Tibial nerve (tissue), 4 donors: ENCODE measurements at regions not wholly inside any gene's neighbourhood (a gene's known extent, or its start where the extent isn't known, plus 50 kb on each side); places are given as distances from the start of the nearest gene placed in this dataset.

Source experiments
- DNase-seq, 2 donors: peaks; one replicate each; pipeline ENCODE4 v3.0.0-alpha.2; 2019; ENCODE audit warnings: low spot score in 2 of 2
- H3K27ac ChIP-seq, 4 donors: fragments of 200-600 bp; sonication (generic) in 3 of 4; one replicate each; pipeline ENCODE4 v1.5.1; 2017 to 2019; ENCODE audit warnings: mild to moderate bottlenecking in 1 of 4
- H3K27me3 ChIP-seq, 2 donors: fragments of 200-600 bp; sonication (generic) in 1 of 2; one replicate each; pipeline versions ENCODE4 v1.5.1 to v1.6.0; 2017 to 2019
- H3K36me3 ChIP-seq, 3 donors: fragments of 200-600 bp; sonication (generic); one replicate each; pipeline ENCODE4 v1.5.1; 2018 to 2019
- H3K4me1 ChIP-seq, 4 donors: fragments of 200-600 bp; sonication (generic) in 3 of 4; one replicate each; pipeline ENCODE4 v1.5.1; 2017 to 2019
- H3K4me3 ChIP-seq, 4 donors: fragments of 200-600 bp; sonication (generic) in 3 of 4; one replicate each; pipeline ENCODE4 v1.5.1; 2017 to 2019; ENCODE audit warnings: mild to moderate bottlenecking in 1 of 4, moderate library complexity in 1 of 4
- H3K9me3 ChIP-seq, 4 donors: fragments of 200-600 bp; sonication (generic) in 3 of 4; one replicate each; pipeline ENCODE4 v1.5.1; 2017 to 2019
- EP300 ChIP-seq, 2 donors: sonication (generic); formaldehyde crosslinking; IDR thresholded peaks; one replicate each; pipeline ENCODE4 v1.6.1; 2017; ENCODE audit warnings: antibody characterized with exemption in 2 of 2, mild to moderate bottlenecking in 1 of 2
- POLR2A ChIP-seq, 2 donors: fragments of 450-650 bp; IDR thresholded peaks; one replicate each; pipeline ENCODE4 v1.6.1; 2017; ENCODE audit warnings: antibody characterized with exemption in 2 of 2, mild to moderate bottlenecking in 2 of 2, moderate library complexity in 2 of 2
- WGBS, 2 donors: methylation state at CpG; one replicate each; pipeline ENCODE4 v1.1.5; 2018; 5-methylcytosine and 5-hydroxymethylcytosine counted together
- TF ChIP-seq, protein P1 (sequence below), 5 experiments: fragments of 200-600 bp in 3 of 5; fragments of 450-650 bp in 2 of 5; sonication (generic) in 3 of 5; IDR thresholded peaks; one replicate each; pipeline ENCODE4 v1.5.1; 2016 to 2019; ENCODE audit warnings: antibody characterized with exemption in 5 of 5, mild to moderate bottlenecking in 3 of 5, moderate library complexity in 2 of 5

DNA sequence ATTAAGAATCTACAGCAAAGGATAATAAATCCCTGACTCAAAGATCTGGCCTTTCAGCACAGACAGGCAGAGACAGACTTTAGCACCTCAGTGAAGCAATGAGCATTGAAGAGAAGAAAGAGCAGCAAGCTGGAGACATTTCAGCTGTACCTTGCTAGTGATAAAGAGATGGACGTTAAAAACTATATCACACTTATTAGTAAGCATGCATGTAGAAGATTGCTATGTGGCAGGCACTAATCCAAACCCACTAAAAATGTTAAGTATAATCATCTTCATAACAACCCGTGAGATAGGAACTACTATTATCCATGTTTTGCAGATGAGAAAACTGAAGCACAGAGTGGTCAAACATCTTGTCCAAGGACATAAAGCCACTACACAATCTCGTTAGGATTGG is 1538.3 kb upstream of the FLRT2 start:
- DNase-seq: no peak
- no peak overlapping the region for H3K27ac ChIP-seq
- TF ChIP-seq, protein P1, sequence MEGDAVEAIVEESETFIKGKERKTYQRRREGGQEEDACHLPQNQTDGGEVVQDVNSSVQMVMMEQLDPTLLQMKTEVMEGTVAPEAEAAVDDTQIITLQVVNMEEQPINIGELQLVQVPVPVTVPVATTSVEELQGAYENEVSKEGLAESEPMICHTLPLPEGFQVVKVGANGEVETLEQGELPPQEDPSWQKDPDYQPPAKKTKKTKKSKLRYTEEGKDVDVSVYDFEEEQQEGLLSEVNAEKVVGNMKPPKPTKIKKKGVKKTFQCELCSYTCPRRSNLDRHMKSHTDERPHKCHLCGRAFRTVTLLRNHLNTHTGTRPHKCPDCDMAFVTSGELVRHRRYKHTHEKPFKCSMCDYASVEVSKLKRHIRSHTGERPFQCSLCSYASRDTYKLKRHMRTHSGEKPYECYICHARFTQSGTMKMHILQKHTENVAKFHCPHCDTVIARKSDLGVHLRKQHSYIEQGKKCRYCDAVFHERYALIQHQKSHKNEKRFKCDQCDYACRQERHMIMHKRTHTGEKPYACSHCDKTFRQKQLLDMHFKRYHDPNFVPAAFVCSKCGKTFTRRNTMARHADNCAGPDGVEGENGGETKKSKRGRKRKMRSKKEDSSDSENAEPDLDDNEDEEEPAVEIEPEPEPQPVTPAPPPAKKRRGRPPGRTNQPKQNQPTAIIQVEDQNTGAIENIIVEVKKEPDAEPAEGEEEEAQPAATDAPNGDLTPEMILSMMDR (IDR thresholded peaks at IDR 0.05): no peak
- TF ChIP-seq POLR2A (IDR thresholded peaks at IDR 0.05): no peak
- no peak for TF ChIP-seq EP300 (IDR thresholded peaks at IDR 0.05)
- no peaks in the 10 kb centered on the region for H3K27me3 ChIP-seq
- H3K36me3 ChIP-seq: no peaks in the 10 kb centered on the region
- H3K4me3 ChIP-seq: no peak overlapping the region
- H3K4me1 ChIP-seq: no peaks in the 10 kb centered on the region
- H3K9me3 ChIP-seq: no peaks in the 10 kb centered on the region
- 81 to 83% methylated on average over 3 of the region's 3 CpGs for WGBS, 2 donors

DNA sequence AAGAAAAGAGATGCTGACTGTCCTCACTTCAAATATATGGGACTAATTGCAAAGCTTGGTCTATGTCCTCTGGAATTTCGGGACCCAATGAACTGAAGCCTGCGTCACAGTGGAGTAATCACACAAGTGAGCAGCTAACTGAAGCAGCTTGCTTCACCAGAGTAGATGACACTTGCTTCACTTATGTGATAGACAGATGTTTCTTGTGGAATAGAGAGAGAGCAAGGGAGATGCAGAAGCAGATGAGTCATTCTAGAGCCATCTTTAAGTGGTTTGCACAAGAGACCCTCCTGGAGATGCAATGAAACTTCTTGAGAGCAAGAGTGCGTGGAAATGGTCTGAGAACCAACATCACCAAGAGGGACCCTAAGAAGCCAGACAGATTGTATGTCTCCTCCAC is 1537.1 kb upstream of the FLRT2 start:
- 94 to 95% methylated on average over 3 of the region's 3 CpGs for WGBS, 2 donors
- no peak for DNase-seq
- H3K4me3 ChIP-seq: no peak overlapping the region
- H3K36me3 ChIP-seq: no peaks in the 10 kb centered on the region
- H3K4me1 ChIP-seq: no peaks in the 10 kb centered on the region
- no peaks in the 10 kb centered on the region for H3K9me3 ChIP-seq
- no peaks in the 10 kb centered on the region for H3K27me3 ChIP-seq
- TF ChIP-seq EP300 (IDR thresholded peaks at IDR 0.05) (no peak), POLR2A (IDR thresholded peaks at IDR 0.05) (no peak)
- TF ChIP-seq, protein P1 (IDR thresholded peaks at IDR 0.05): no peak
- no peak overlapping the region for H3K27ac ChIP-seq

DNA sequence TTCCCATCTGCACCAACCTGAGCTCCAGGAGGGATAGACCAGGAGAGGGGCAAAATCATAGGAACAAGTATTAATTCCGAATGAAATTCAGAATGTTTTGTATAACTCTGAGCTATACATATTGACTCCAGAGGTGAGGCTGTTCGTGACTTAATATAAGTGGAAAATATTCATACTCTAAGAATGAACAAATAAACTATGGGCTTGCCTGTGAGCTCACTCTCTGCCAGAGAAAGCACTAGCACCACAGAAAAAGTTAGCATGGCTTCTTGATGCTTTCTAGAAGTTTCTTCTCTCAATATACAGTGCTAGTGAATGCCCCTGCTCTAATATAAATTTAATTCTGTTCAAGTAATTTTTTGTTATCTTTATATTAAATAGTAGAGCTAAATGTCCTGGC is 1536.4 kb upstream of the FLRT2 start:
- DNase-seq: no peak
- TF ChIP-seq POLR2A (IDR thresholded peaks at IDR 0.05) (no peak), EP300 (IDR thresholded peaks at IDR 0.05) (no peak)
- TF ChIP-seq, protein P1 (IDR thresholded peaks at IDR 0.05): no peak
- H3K9me3 ChIP-seq: no peaks in the 10 kb centered on the region
- no peaks in the 10 kb centered on the region for H3K4me1 ChIP-seq
- no peaks in the 10 kb centered on the region for H3K36me3 ChIP-seq
- no peak overlapping the region for H3K4me3 ChIP-seq
- no peak overlapping the region for H3K27ac ChIP-seq
- H3K27me3 ChIP-seq: no peaks in the 10 kb centered on the region
- 81 to 85% methylated on average over 2 of the region's 2 CpGs for WGBS, 2 donors

DNA sequence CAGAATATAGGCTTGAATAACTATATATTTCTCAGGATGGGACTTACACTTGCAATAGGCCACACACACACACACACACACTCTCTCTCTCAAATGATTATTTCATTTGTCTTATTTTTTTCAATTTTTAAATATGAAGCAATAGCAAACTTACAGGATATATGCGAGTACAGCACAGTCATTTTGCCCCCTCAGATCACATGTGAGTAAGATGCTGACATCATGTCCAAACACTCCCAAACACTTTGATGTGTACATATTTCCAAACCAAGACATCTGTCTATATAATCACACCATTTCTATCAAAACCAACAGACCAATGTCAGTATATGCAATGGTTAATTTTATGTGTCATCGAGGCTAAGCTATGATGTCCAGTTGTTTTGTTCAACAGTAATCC is 1535.9 kb upstream of the FLRT2 start:
- TF ChIP-seq, protein P1 (IDR thresholded peaks at IDR 0.05): no peak
- TF ChIP-seq EP300 (IDR thresholded peaks at IDR 0.05): no peak
- no peak for TF ChIP-seq POLR2A (IDR thresholded peaks at IDR 0.05)
- WGBS, 2 donors: 77 to 78% methylated on average over 2 of the region's 2 CpGs
- H3K36me3 ChIP-seq: no peaks in the 10 kb centered on the region
- H3K4me3 ChIP-seq: no peak overlapping the region
- H3K27me3 ChIP-seq: no peaks in the 10 kb centered on the region
- DNase-seq: no peak
- no peak overlapping the region for H3K27ac ChIP-seq
- no peaks in the 10 kb centered on the region for H3K9me3 ChIP-seq
- no peaks in the 10 kb centered on the region for H3K4me1 ChIP-seq

DNA sequence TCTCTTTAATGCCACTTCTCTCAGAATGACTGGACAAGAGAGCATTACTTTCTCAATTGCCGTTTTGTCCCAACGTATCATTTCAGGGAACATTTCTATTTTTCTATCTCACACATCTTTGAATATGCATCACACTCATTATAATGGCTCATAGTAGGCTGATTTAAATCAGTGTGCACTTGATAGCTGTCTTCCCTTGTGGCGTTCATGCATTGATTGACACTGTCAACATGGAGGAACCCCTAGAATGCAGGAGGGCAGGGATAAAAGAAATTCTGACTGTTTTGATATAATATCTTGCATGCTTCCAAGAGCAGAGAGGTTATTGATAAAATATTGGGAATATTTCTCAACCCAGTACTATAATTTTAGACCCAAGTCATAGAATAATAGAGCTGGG is 1528.9 kb upstream of the FLRT2 start:
- TF ChIP-seq EP300 (IDR thresholded peaks at IDR 0.05) (no peak), POLR2A (IDR thresholded peaks at IDR 0.05) (no peak)
- TF ChIP-seq, protein P1 (IDR thresholded peaks at IDR 0.05): no peak
- Histone ChIP-seq H3K27ac (no peak overlapping the region), H3K4me3 (no peak overlapping the region), H3K4me1 (no peaks in the 10 kb centered on the region), H3K27me3 (no peaks in the 10 kb centered on the region), H3K36me3 (no peaks in the 10 kb centered on the region), H3K9me3 (no peaks in the 10 kb centered on the region)
- WGBS, 2 donors: 89 to 93% methylated on average over 3 of the region's 3 CpGs
- no peak for DNase-seq
